Fibroblast of lung (primary cell): ENCODE measurements at regions not wholly inside any gene's neighbourhood (a gene's known extent, or its start where the extent isn't known, plus 50 kb on each side); places are given as distances from the start of the nearest gene placed in this dataset.
A peak's percentile ranks its signal among the peaks of the same experiment; 100 is the strongest.

Experiments
- DNase-seq, 2 donors: peaks; one replicate each; pipeline versions ENCODE4 v3.0.0 to v3.0.0-alpha.2; 2010; ENCODE audit warnings: low read depth in 2 of 2
- H2AFZ ChIP-seq: 2 replicates; pipeline ENCODE4 v1.5.1; 2012; ENCODE audit warnings: low read length, control low read depth, inconsistent platforms
- H3K27ac ChIP-seq: 2 replicates; pipeline ENCODE4 v1.5.1; 2011; ENCODE audit warnings: low read length, control low read depth; ENCODE audit not compliant: insufficient read depth
- H3K27me3 ChIP-seq: 2 replicates; pipeline ENCODE4 v1.5.1; 2011; ENCODE audit warnings: mild to moderate bottlenecking, low read length; ENCODE audit not compliant: control insufficient read depth, insufficient read depth
- H3K36me3 ChIP-seq: 2 replicates; pipeline ENCODE4 v1.5.1; 2011; ENCODE audit warnings: low read length; ENCODE audit not compliant: control insufficient read depth, insufficient read depth
- H3K4me1 ChIP-seq: 2 replicates; pipeline ENCODE4 v1.5.1; 2011; ENCODE audit warnings: low read length; ENCODE audit not compliant: control insufficient read depth, insufficient read depth; ENCODE audit errors: extremely low read depth
- H3K4me2 ChIP-seq: 2 replicates; pipeline ENCODE4 v1.5.1; 2011; ENCODE audit warnings: low read length, control low read depth; ENCODE audit not compliant: insufficient read depth; ENCODE audit errors: extremely low read depth
- H3K4me3 ChIP-seq, 4 experiments: fragments of 200-600 bp in 1 of 4; sonication (generic) in 1 of 4; replicated peaks in 1 of 4; 2 replicates each; pipeline ENCODE4 v1.5.1; 2011 to 2016; ENCODE audit warnings: low read length in 4 of 4, low read depth in 3 of 4, mild to moderate bottlenecking in 3 of 4, control low read depth in 2 of 4, inconsistent platforms in 1 of 4, mixed read lengths in 1 of 4; ENCODE audit not compliant: insufficient read depth in 1 of 4; ENCODE audit errors: control extremely low read depth in 1 of 4
- H3K79me2 ChIP-seq: 2 replicates; pipeline ENCODE4 v1.5.1; 2012; ENCODE audit warnings: mild to moderate bottlenecking, low read length, inconsistent platforms; ENCODE audit not compliant: control insufficient read depth, insufficient read depth
- H3K9ac ChIP-seq: 2 replicates; pipeline ENCODE4 v1.5.1; 2011; ENCODE audit warnings: mild to moderate bottlenecking, low read length, control low read depth; ENCODE audit not compliant: insufficient read depth
- H3K9me3 ChIP-seq: 2 replicates; pipeline ENCODE4 v1.5.1; 2012; ENCODE audit warnings: low read depth, low read length; ENCODE audit not compliant: control insufficient read depth, insufficient read depth
- H4K20me1 ChIP-seq: 2 replicates; pipeline ENCODE4 v1.5.1; 2011; ENCODE audit warnings: low read length; ENCODE audit not compliant: control insufficient read depth, insufficient read depth; ENCODE audit errors: extremely low read depth
- EZH2 ChIP-seq: IDR thresholded peaks from 2 replicates; pipeline ENCODE4 v1.5.1; 2012; ENCODE audit warnings: low read length, control low read depth, mild to moderate bottlenecking; ENCODE audit errors: missing control alignments
- TF ChIP-seq, protein P1 (sequence below), 2 donors: IDR thresholded peaks in 1 of 2; conservative IDR thresholded peaks in 1 of 2; 1 replicate in 1 of 2; 2 replicates in 1 of 2; pipeline ENCODE4 v1.5.1; 2011 to 2012; ENCODE audit warnings: low read length in 2 of 2, control low read depth in 1 of 2, inconsistent platforms in 1 of 2, low read depth in 1 of 2, mild to moderate bottlenecking in 1 of 2

DNA sequence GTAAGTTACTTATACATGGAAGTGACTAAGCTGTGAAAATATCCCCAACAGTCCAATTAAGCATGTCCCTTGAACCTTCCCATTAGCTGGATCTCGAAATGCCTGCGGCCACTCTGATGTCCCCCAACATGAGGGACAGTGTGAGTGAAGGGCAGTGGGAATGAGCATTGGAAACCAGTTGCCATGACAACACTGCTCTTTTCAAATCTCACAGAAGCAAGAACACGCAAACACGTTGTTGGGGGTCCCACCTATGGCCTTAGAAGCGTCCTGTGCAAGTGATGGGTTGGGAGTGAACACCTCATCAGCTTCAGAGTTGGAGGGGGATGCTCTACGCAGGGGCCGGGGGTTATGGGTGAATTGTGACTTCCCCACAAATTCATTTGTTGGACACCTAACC, 205.9 kb downstream of the NXNL2 start:
- DNase-seq, result no peak
- Histone ChIP-seq H3K79me2 (no peaks in the 10 kb centered on the region), H4K20me1 (no peaks in the 10 kb centered on the region), H3K36me3 (no peaks in the 10 kb centered on the region), H3K9ac (no peak overlapping the region), H3K4me2 (no peak overlapping the region), H3K27ac (no peak overlapping the region), H3K4me1 (peaks cover 12% of the 10 kb centered on the region), H3K9me3 (no peaks in the 10 kb centered on the region), H3K27me3 (no peaks in the 10 kb centered on the region), H2AFZ (no peak overlapping the region), H3K4me3 (no peak overlapping the region)
- TF ChIP-seq EZH2, result no peak
- TF ChIP-seq, protein P1, sequence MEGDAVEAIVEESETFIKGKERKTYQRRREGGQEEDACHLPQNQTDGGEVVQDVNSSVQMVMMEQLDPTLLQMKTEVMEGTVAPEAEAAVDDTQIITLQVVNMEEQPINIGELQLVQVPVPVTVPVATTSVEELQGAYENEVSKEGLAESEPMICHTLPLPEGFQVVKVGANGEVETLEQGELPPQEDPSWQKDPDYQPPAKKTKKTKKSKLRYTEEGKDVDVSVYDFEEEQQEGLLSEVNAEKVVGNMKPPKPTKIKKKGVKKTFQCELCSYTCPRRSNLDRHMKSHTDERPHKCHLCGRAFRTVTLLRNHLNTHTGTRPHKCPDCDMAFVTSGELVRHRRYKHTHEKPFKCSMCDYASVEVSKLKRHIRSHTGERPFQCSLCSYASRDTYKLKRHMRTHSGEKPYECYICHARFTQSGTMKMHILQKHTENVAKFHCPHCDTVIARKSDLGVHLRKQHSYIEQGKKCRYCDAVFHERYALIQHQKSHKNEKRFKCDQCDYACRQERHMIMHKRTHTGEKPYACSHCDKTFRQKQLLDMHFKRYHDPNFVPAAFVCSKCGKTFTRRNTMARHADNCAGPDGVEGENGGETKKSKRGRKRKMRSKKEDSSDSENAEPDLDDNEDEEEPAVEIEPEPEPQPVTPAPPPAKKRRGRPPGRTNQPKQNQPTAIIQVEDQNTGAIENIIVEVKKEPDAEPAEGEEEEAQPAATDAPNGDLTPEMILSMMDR (conservative IDR thresholded peaks at IDR 0.05 in 1 of 2, IDR thresholded peaks at IDR 0.05 in 1 of 2; ENCODE audit: low read depth in 1 of 2, low read length in 2 of 2), result no peak

DNA sequence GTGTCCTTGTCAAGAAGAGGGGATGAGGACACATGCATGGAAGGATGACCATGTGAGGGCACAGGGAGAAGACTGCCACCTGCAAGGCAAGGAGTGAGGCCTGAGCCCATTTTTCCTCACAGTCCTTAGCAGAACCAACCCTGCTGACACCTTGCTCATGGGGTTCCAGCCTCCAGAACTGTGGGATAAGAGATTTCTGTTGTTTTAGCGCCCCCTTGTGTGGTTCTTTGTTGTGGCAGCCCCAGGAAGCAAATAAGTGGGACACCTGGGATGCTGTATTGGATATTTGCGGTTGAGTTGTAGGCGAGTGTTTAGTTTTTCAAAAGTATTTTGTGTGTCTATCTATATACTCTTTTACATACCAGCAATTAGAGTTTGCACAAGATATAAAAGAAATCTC, 206.4 kb downstream of the NXNL2 start:
- H3K9me3 ChIP-seq, result no peaks in the 10 kb centered on the region
- H3K36me3 ChIP-seq, result no peaks in the 10 kb centered on the region
- no peaks in the 10 kb centered on the region for H3K27me3 ChIP-seq
- H3K4me3 ChIP-seq, result no peak overlapping the region
- no peaks in the 10 kb centered on the region for H4K20me1 ChIP-seq
- H3K4me2 ChIP-seq, result no peak overlapping the region
- H3K9ac ChIP-seq, result no peak overlapping the region
- no peak for DNase-seq
- H3K79me2 ChIP-seq, result no peaks in the 10 kb centered on the region
- H3K27ac ChIP-seq, result no peak overlapping the region
- H2AFZ ChIP-seq, result no peak overlapping the region
- peaks cover 16% of the 10 kb centered on the region for H3K4me1 ChIP-seq
- TF ChIP-seq, protein P1 (conservative IDR thresholded peaks at IDR 0.05 in 1 of 2, IDR thresholded peaks at IDR 0.05 in 1 of 2; ENCODE audit: low read depth in 1 of 2, low read length in 2 of 2), result peak; percentile 18 to 45
- no peak for TF ChIP-seq EZH2

- H3K36me3 ChIP-seq, result no peaks in the 10 kb centered on the region
- no peak overlapping the region for H3K9ac ChIP-seq
- no peak for TF ChIP-seq EZH2
- TF ChIP-seq, protein P1 (conservative IDR thresholded peaks at IDR 0.05 in 1 of 2, IDR thresholded peaks at IDR 0.05 in 1 of 2; ENCODE audit: low read depth in 1 of 2, low read length in 2 of 2), result no peak
- no peaks in the 10 kb centered on the region for H3K79me2 ChIP-seq
- DNase-seq, result peak; percentile 73 to 93
- H3K4me3 ChIP-seq, result no peak overlapping the region
- no peaks in the 10 kb centered on the region for H3K9me3 ChIP-seq
- H3K4me2 ChIP-seq, result peak overlapping the region; percentile 67
- H3K27ac ChIP-seq, result no peak overlapping the region
- no peaks in the 10 kb centered on the region for H3K27me3 ChIP-seq
- no peaks in the 10 kb centered on the region for H4K20me1 ChIP-seq
- peaks cover 26% of the 10 kb centered on the region for H3K4me1 ChIP-seq
- H2AFZ ChIP-seq, result no peak overlapping the region
Measured at GRCh38 chr9:88742483-88742882, 207.5 kb downstream of the NXNL2 start.
